ENCODE measurements at regions not wholly inside any gene's neighbourhood (a gene's known extent, or its start where the extent isn't known, plus 50 kb on each side); places are given as distances from the start of the nearest gene placed in this dataset.

GRCh38 chr5:35436400-35437057 lies 181.1 kb upstream of the SPEF2 start:
- DNase-seq (ENCODE audit: insufficient read length, low spot score) (no peak), FAIRE-seq (no peak)

DNA sequence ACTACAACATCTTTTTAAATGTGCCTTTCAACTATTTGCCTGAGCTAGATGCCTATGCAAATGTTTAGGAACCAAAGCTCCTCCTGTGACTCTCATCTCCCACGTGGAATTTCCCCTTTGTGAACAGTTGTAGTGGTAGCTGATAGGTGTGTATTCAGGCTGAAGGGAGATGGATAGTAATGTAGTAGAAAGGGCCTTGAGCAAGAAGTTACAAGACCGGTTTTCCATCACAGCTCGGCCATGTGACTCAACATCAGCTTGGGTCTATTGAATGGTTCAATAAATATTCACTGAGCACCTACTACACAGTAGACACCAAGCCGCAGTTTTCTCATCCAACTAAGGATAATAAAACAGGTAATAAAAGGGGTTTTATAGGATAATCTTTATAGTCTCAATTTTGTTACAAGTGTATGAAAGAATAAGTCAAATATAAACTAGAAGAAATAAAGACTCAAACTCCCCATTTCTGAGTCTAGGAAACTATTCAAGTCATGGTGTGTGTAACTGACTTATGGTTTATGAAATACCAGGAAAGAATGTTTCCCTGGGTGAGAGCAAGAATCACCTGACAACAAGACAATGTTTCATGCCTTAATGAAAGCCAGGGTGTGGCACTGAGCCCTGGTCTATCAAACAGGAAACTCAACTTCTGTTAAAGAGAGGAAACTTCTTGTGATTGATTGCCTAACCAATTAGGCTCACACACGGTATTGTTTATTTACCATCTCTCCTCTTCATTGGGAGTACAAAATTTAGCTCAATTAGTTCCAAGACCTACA lies 187.1 kb upstream of the SPEF2 start:
- FAIRE-seq (no peak), DNase-seq (ENCODE audit: insufficient read length, low spot score) (no peak)
- TF ChIP-seq CTCF (IDR thresholded peaks at IDR 0.05; ENCODE audit: insufficient read depth, missing control alignments) = no peak

More at GRCh38 chr5:35436400-35437057, 181.1 kb upstream of the SPEF2 start:
- peak; percentile 43 for TF ChIP-seq CTCF (IDR thresholded peaks at IDR 0.05; ENCODE audit: insufficient read depth, missing control alignments)

DNA sequence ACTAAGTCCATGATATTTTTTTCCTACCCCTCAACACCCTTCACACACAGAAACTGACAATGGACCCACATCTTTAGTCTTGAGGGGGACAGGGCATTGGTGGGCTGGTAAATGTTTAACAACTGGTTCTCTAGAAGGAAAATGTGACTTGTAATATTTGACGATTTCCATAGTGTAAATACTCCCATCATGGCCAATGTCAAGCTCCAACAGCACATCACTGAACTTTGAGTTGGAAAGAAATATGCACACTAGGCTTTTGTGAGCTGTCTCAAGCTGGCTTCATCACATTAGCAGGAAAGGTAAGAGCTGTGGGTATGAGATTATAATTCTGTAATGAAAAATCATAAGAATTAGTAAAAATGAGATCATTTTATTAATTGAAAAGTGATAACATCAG lies 189.9 kb upstream of the PRLR start:
- no peak for TF ChIP-seq CTCF (IDR thresholded peaks at IDR 0.05; ENCODE audit: insufficient read depth, missing control alignments)
- no peak for FAIRE-seq
- no peak for DNase-seq (ENCODE audit: insufficient read length, low spot score)

- FAIRE-seq (no peak), DNase-seq (ENCODE audit: insufficient read length, low spot score) (no peak)
- no peak for TF ChIP-seq CTCF (IDR thresholded peaks at IDR 0.05; ENCODE audit: insufficient read depth, missing control alignments)
Observed at GRCh38 chr5:35417040-35417439, 186.8 kb upstream of the PRLR start.

DNA sequence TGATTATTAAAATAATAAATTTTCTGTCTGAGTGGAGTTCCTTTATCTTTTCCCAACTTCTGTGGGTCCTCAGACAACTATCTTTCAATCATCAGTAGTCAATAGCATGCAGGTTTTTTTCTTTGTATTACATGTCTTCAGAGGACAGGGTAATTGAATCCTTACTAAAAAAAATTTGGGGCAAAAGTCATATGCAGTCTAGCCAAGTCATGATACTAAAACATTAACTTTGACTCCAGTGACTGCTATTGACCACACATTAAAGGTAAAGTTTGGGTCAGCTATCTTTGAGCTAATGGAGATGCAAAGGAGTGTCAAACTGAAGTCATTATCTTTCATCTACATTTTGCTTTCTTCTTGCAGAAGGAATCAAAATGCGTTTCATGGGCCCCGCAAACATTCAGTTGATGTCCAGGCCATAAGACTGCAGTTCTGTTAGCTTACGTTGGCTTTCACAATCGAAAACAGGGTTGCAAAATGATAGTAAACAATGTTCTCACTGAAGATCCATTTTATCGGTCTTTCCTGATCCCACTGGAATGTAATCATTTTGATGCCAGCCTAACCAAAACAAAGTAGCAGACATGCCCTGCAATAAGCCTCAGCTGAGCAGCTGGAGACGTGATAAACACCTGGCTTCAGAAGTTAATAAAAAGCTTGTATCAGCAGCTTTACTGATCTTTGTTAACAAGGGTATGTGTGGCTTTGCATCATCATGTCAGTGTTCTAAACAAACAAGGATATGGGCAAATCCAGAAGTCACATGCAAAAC lies 186.1 kb upstream of the PRLR start:
- FAIRE-seq (no peak), DNase-seq (ENCODE audit: insufficient read length, low spot score) (no peak)
- TF ChIP-seq CTCF (IDR thresholded peaks at IDR 0.05; ENCODE audit: insufficient read depth, missing control alignments) = no peak

- TF ChIP-seq CTCF (IDR thresholded peaks at IDR 0.05; ENCODE audit: insufficient read depth, missing control alignments) = no peak
- DNase-seq (ENCODE audit: insufficient read length, low spot score) (no peak), FAIRE-seq (no peak)
Observed at GRCh38 chr5:35415309-35415708, 185.0 kb upstream of the PRLR start.

Data from D721Med (cell line).